DMS 273 (cell line): ENCODE measurements at regions not wholly inside any gene's neighbourhood (a gene's known extent, or its start where the extent isn't known, plus 50 kb on each side); places are given as distances from the start of the nearest gene placed in this dataset.

Experiments
- DNase-seq: peaks from one replicate; lab custom pipeline; 2025; ENCODE audit not compliant: unreplicated experiment; lab: John Stamatoyannopoulos, UW

- DNase-seq = peak; percentile 2
Measured at GRCh38 chr21:23695443-23695842, 1911.8 kb downstream of the MRPL39 start.

- peak; percentile 2 for DNase-seq
Measured at GRCh38 chr21:23694390-23694789, 1912.9 kb downstream of the MRPL39 start.

- DNase-seq = no peak
Measured at GRCh38 chr21:23690316-23690715, 1917.0 kb downstream of the MRPL39 start.

GRCh38 chr21:23686737-23687523 lies 1920.4 kb downstream of the MRPL39 start:
- DNase-seq = no peak

- no peak for DNase-seq
Measured at GRCh38 chr21:23684431-23684830, 1922.8 kb downstream of the MRPL39 start.

GRCh38 chr21:23664193-23664694 lies 1943.0 kb downstream of the MRPL39 start:
- DNase-seq = no peak

- no peak for DNase-seq
Measured at GRCh38 chr21:23660560-23660959, 1946.7 kb downstream of the MRPL39 start.

GRCh38 chr21:23644768-23645167 lies 1962.5 kb downstream of the MRPL39 start:
- no peak for DNase-seq

GRCh38 chr21:23639721-23640120 lies 1967.6 kb downstream of the MRPL39 start:
- DNase-seq = no peak

GRCh38 chr21:23638131-23638695 lies 1969.1 kb downstream of the MRPL39 start:
- no peak for DNase-seq

GRCh38 chr21:23633447-23633940 lies 1973.8 kb downstream of the MRPL39 start:
- DNase-seq = no peak

- no peak for DNase-seq
Measured at GRCh38 chr21:23624281-23624680, 1983.0 kb downstream of the MRPL39 start.

- DNase-seq = no peak
Measured at GRCh38 chr21:23613014-23613413, 1994.3 kb downstream of the MRPL39 start.

GRCh38 chr21:23612210-23612609 lies 1995.1 kb downstream of the MRPL39 start:
- no peak for DNase-seq

- no peak for DNase-seq
Measured at GRCh38 chr21:23607782-23608431, 1999.4 kb downstream of the MRPL39 start.

GRCh38 chr21:23601549-23601948 lies 2005.7 kb downstream of the MRPL39 start:
- DNase-seq = no peak

GRCh38 chr21:23593582-23593981 lies 2013.7 kb downstream of the MRPL39 start:
- no peak for DNase-seq

GRCh38 chr21:23585419-23585818 lies 2021.9 kb downstream of the MRPL39 start:
- DNase-seq = no peak

GRCh38 chr21:23579573-23579972 lies 2027.7 kb downstream of the MRPL39 start:
- DNase-seq = no peak

GRCh38 chr21:23578027-23578426 lies 2029.3 kb downstream of the MRPL39 start:
- DNase-seq = peak; percentile 32

GRCh38 chr21:23574932-23575331 lies 2032.3 kb downstream of the MRPL39 start:
- DNase-seq = peak; percentile 22

- peak; percentile 45 for DNase-seq
Measured at GRCh38 chr21:23548924-23549323, 2058.4 kb downstream of the MRPL39 start.
